GM21515 (cell line): ENCODE measurements at regions not wholly inside any gene's neighbourhood (a gene's known extent, or its start where the extent isn't known, plus 50 kb on each side); places are given as distances from the start of the nearest gene placed in this dataset.

Source experiments
- ATAC-seq: cut with Tn5 transposase; IDR thresholded peaks from one replicate; pipeline ENCODE4 v1.9.1; 2021; ENCODE audit not compliant: unreplicated experiment

- no peak for ATAC-seq
Observed at GRCh38 chr5:123756318-123756665, 244.3 kb downstream of the CSNK1G3 start.

GRCh38 chr5:123755653-123756317 is 243.8 kb downstream of the CSNK1G3 start:
- ATAC-seq, result no peak

- ATAC-seq, result no peak
Observed at GRCh38 chr5:123754908-123755307, 242.9 kb downstream of the CSNK1G3 start.

- ATAC-seq, result no peak
Observed at GRCh38 chr5:123753937-123754891, 242.2 kb downstream of the CSNK1G3 start.

GRCh38 chr5:123753180-123753936 is 241.4 kb downstream of the CSNK1G3 start:
- ATAC-seq, result no peak

GRCh38 chr5:123752552-123753179 is 240.7 kb downstream of the CSNK1G3 start:
- no peak for ATAC-seq

GRCh38 chr5:123751670-123752069 is 239.7 kb downstream of the CSNK1G3 start:
- no peak for ATAC-seq

GRCh38 chr5:123748239-123748638 is 236.3 kb downstream of the CSNK1G3 start:
- ATAC-seq, result no peak

GRCh38 chr5:123746683-123747360 is 234.8 kb downstream of the CSNK1G3 start:
- no peak for ATAC-seq

GRCh38 chr5:123743990-123744583 is 232.1 kb downstream of the CSNK1G3 start:
- no peak for ATAC-seq

GRCh38 chr5:123735384-123735783 is 223.4 kb downstream of the CSNK1G3 start:
- ATAC-seq, result no peak

GRCh38 chr5:123732257-123732656 is 220.3 kb downstream of the CSNK1G3 start:
- no peak for ATAC-seq

- no peak for ATAC-seq
Observed at GRCh38 chr5:123722451-123722850, 210.5 kb downstream of the CSNK1G3 start.

GRCh38 chr5:123721675-123722276 is 209.8 kb downstream of the CSNK1G3 start:
- no peak for ATAC-seq

GRCh38 chr5:123720955-123721354 is 209.0 kb downstream of the CSNK1G3 start:
- ATAC-seq, result no peak

- no peak for ATAC-seq
Observed at GRCh38 chr5:123720339-123720738, 208.4 kb downstream of the CSNK1G3 start.

- ATAC-seq, result no peak
Observed at GRCh38 chr5:123719004-123719403, 207.0 kb downstream of the CSNK1G3 start.

- no peak for ATAC-seq
Observed at GRCh38 chr5:123718238-123718637, 206.3 kb downstream of the CSNK1G3 start.

GRCh38 chr5:123717139-123717538 is 205.2 kb downstream of the CSNK1G3 start:
- no peak for ATAC-seq

- no peak for ATAC-seq
Observed at GRCh38 chr5:123710031-123710430, 198.1 kb downstream of the CSNK1G3 start.
